ENCODE measurements at regions not wholly inside any gene's neighbourhood (a gene's known extent, or its start where the extent isn't known, plus 50 kb on each side); places are given as distances from the start of the nearest gene placed in this dataset.

DNA sequence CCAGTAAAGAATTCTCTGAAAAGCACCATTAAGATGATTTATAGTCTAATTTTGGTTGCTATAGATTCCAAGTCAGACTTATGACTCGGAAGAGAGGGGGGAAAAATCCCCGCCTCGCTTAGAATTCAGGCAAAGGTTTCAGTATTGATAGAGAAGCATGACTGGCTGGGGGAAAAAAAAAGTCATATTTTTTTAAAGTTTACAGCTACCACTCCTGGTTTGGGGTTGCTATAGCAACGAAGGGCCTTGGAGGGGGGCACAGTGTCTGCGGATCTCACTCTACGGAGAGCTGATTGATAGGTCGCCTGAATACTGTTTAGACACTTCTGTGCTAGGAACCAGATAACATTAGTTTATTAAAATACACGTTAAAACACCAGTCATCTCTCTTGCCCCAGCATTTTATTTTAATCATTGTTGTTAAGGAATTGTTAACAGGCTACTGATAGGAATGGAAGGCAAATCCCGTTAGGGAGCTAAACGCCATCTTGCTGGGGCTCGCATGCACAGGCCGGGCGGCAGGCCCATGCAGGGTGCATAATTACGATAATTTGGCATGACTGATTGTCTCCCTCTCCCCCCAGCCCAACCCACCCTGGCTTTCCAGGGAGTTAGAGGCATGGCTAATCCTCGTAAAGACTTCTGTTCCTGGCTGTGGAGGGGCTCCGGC lies 380.0 kb upstream of the XYLT1 start:
- Histone ChIP-seq H3K27ac (ENCODE audit: low read depth in 2 of 2, low read length in 2 of 2) (no peak overlapping the region), H3K4me1 (ENCODE audit: control insufficient read depth in 2 of 2, insufficient read depth in 2 of 2, low read length in 2 of 2) (no peaks in the 10 kb centered on the region), H3K9me3 (ENCODE audit: control insufficient read depth in 2 of 2, low read length in 2 of 2) (no peaks in the 10 kb centered on the region), H3K9ac (ENCODE audit: low read depth in 1 of 2, low read length in 2 of 2) (no peak overlapping the region), H3K4me3 (ENCODE audit: low read length in 2 of 2) (no peak overlapping the region), H3K36me3 (ENCODE audit: control insufficient read depth in 2 of 2, insufficient read depth in 2 of 2, low read length in 2 of 2) (no peaks in the 10 kb centered on the region), H3K27me3 (ENCODE audit: control insufficient read depth in 2 of 2, insufficient read depth in 2 of 2, low read length in 2 of 2) (no peaks in the 10 kb centered on the region)

- Histone ChIP-seq H3K4me3 (ENCODE audit: low read length in 2 of 2) (no peak overlapping the region), H3K27ac (ENCODE audit: low read depth in 2 of 2, low read length in 2 of 2) (no peak overlapping the region), H3K9me3 (ENCODE audit: control insufficient read depth in 2 of 2, low read length in 2 of 2) (no peaks in the 10 kb centered on the region), H3K9ac (ENCODE audit: low read depth in 1 of 2, low read length in 2 of 2) (no peak overlapping the region), H3K27me3 (ENCODE audit: control insufficient read depth in 2 of 2, insufficient read depth in 2 of 2, low read length in 2 of 2) (no peaks in the 10 kb centered on the region), H3K4me1 (ENCODE audit: control insufficient read depth in 2 of 2, insufficient read depth in 2 of 2, low read length in 2 of 2) (no peaks in the 10 kb centered on the region), H3K36me3 (ENCODE audit: control insufficient read depth in 2 of 2, insufficient read depth in 2 of 2, low read length in 2 of 2) (no peaks in the 10 kb centered on the region)
Observed at GRCh38 chr16:17847234-17847795, 376.6 kb upstream of the XYLT1 start.

DNA sequence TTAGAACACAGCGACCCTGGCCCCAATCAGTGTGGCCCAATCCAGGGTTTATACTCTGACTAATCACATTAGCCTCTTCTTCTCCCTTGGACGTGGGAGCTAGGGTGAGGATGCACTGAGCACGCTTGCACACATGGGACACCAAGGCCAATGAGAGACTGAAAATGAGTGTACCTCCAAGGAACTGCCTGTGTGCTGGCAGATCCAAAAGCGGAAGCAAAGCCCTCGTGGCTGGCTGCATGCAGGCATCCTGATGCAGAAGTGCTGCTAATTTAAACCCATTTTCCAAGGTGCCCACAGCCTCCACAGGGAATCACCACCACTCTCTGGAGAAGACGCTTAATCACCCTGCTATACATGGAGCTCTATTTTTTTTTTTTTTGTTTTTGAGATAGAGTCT lies 375.3 kb upstream of the XYLT1 start:
- H3K9me3 ChIP-seq (ENCODE audit: control insufficient read depth in 2 of 2, low read length in 2 of 2), result no peaks in the 10 kb centered on the region
- H3K27me3 ChIP-seq (ENCODE audit: control insufficient read depth in 2 of 2, insufficient read depth in 2 of 2, low read length in 2 of 2), result no peaks in the 10 kb centered on the region
- no peaks in the 10 kb centered on the region for H3K36me3 ChIP-seq (ENCODE audit: control insufficient read depth in 2 of 2, insufficient read depth in 2 of 2, low read length in 2 of 2)
- H3K4me1 ChIP-seq (ENCODE audit: control insufficient read depth in 2 of 2, insufficient read depth in 2 of 2, low read length in 2 of 2), result no peaks in the 10 kb centered on the region
- H3K27ac ChIP-seq (ENCODE audit: low read depth in 2 of 2, low read length in 2 of 2), result no peak overlapping the region
- no peak overlapping the region for H3K4me3 ChIP-seq (ENCODE audit: low read length in 2 of 2)
- H3K9ac ChIP-seq (ENCODE audit: low read depth in 1 of 2, low read length in 2 of 2), result no peak overlapping the region

DNA sequence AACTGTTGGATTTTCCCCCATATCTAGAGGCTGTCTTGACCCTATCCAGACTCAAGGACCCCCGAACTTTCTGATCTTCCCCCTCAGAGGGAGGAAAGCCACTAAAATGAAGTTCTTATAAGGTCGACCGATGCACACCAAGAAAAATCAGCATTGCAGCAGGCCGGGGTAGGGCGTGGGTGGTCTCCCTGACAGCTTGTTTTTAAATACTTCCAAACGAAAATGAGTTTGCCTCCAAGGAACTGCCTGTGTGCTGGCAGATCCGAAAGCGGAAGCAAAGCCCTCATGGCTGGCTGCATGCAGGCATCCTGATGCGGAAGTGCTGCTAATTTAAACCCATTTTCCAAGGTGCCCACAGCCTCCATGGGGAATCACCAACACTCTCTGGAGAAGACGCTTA lies 374.3 kb upstream of the XYLT1 start:
- Histone ChIP-seq H3K4me3 (ENCODE audit: low read length in 2 of 2) (no peak overlapping the region), H3K27me3 (ENCODE audit: control insufficient read depth in 2 of 2, insufficient read depth in 2 of 2, low read length in 2 of 2) (no peaks in the 10 kb centered on the region), H3K9ac (ENCODE audit: low read depth in 1 of 2, low read length in 2 of 2) (no peak overlapping the region), H3K27ac (ENCODE audit: low read depth in 2 of 2, low read length in 2 of 2) (no peak overlapping the region), H3K36me3 (ENCODE audit: control insufficient read depth in 2 of 2, insufficient read depth in 2 of 2, low read length in 2 of 2) (no peaks in the 10 kb centered on the region), H3K9me3 (ENCODE audit: control insufficient read depth in 2 of 2, low read length in 2 of 2) (no peaks in the 10 kb centered on the region), H3K4me1 (ENCODE audit: control insufficient read depth in 2 of 2, insufficient read depth in 2 of 2, low read length in 2 of 2) (no peaks in the 10 kb centered on the region)

GRCh38 chr16:17843905-17844304 lies 373.1 kb upstream of the XYLT1 start:
- no peak overlapping the region for H3K4me3 ChIP-seq (ENCODE audit: low read length in 2 of 2)
- no peaks in the 10 kb centered on the region for H3K36me3 ChIP-seq (ENCODE audit: control insufficient read depth in 2 of 2, insufficient read depth in 2 of 2, low read length in 2 of 2)
- no peaks in the 10 kb centered on the region for H3K9me3 ChIP-seq (ENCODE audit: control insufficient read depth in 2 of 2, low read length in 2 of 2)
- no peaks in the 10 kb centered on the region for H3K4me1 ChIP-seq (ENCODE audit: control insufficient read depth in 2 of 2, insufficient read depth in 2 of 2, low read length in 2 of 2)
- H3K9ac ChIP-seq (ENCODE audit: low read depth in 1 of 2, low read length in 2 of 2), result no peak overlapping the region
- H3K27ac ChIP-seq (ENCODE audit: low read depth in 2 of 2, low read length in 2 of 2), result no peak overlapping the region
- no peaks in the 10 kb centered on the region for H3K27me3 ChIP-seq (ENCODE audit: control insufficient read depth in 2 of 2, insufficient read depth in 2 of 2, low read length in 2 of 2)

- no peaks in the 10 kb centered on the region for H3K4me1 ChIP-seq (ENCODE audit: control insufficient read depth in 2 of 2, insufficient read depth in 2 of 2, low read length in 2 of 2)
Observed at GRCh38 chr16:17839907-17840306, 369.1 kb upstream of the XYLT1 start.

DNA sequence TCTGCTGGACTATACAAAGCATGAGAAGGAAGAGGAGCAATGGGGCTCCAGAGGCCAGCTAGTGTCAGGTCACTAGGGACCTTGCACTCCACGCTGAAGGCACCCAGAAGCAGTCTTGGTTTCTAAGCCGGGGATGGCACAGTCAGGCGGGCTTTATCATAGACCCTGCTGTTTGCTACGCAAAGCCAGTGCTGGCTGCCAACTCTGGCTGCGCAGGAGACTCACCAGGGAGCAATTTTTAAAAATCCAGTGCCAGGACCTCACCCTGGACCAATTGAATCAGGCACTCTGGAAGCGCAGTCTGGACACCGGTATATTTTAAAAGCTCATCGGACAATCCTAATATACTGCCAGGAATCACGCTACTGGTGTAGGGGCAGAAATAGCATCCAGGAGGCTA lies 368.5 kb upstream of the XYLT1 start:
- no peaks in the 10 kb centered on the region for H3K4me1 ChIP-seq (ENCODE audit: control insufficient read depth in 2 of 2, insufficient read depth in 2 of 2, low read length in 2 of 2)
- H3K9ac ChIP-seq (ENCODE audit: low read depth in 1 of 2, low read length in 2 of 2), result no peak overlapping the region
- H3K36me3 ChIP-seq (ENCODE audit: control insufficient read depth in 2 of 2, insufficient read depth in 2 of 2, low read length in 2 of 2), result no peaks in the 10 kb centered on the region
- no peaks in the 10 kb centered on the region for H3K27me3 ChIP-seq (ENCODE audit: control insufficient read depth in 2 of 2, insufficient read depth in 2 of 2, low read length in 2 of 2)
- H3K4me3 ChIP-seq (ENCODE audit: low read length in 2 of 2), result no peak overlapping the region
- H3K27ac ChIP-seq (ENCODE audit: low read depth in 2 of 2, low read length in 2 of 2), result no peak overlapping the region
- no peaks in the 10 kb centered on the region for H3K9me3 ChIP-seq (ENCODE audit: control insufficient read depth in 2 of 2, low read length in 2 of 2)

More at GRCh38 chr16:17839907-17840306, 369.1 kb upstream of the XYLT1 start:
- Histone ChIP-seq H3K27ac (ENCODE audit: low read depth in 2 of 2, low read length in 2 of 2) (no peak overlapping the region), H3K4me3 (ENCODE audit: low read length in 2 of 2) (no peak overlapping the region), H3K9ac (ENCODE audit: low read depth in 1 of 2, low read length in 2 of 2) (no peak overlapping the region), H3K27me3 (ENCODE audit: control insufficient read depth in 2 of 2, insufficient read depth in 2 of 2, low read length in 2 of 2) (no peaks in the 10 kb centered on the region), H3K9me3 (ENCODE audit: control insufficient read depth in 2 of 2, low read length in 2 of 2) (no peaks in the 10 kb centered on the region), H3K36me3 (ENCODE audit: control insufficient read depth in 2 of 2, insufficient read depth in 2 of 2, low read length in 2 of 2) (no peaks in the 10 kb centered on the region)

- H3K36me3 ChIP-seq (ENCODE audit: control insufficient read depth in 2 of 2, insufficient read depth in 2 of 2, low read length in 2 of 2), result no peaks in the 10 kb centered on the region
- no peaks in the 10 kb centered on the region for H3K4me1 ChIP-seq (ENCODE audit: control insufficient read depth in 2 of 2, insufficient read depth in 2 of 2, low read length in 2 of 2)
- H3K9ac ChIP-seq (ENCODE audit: low read depth in 1 of 2, low read length in 2 of 2), result no peak overlapping the region
- H3K27me3 ChIP-seq (ENCODE audit: control insufficient read depth in 2 of 2, insufficient read depth in 2 of 2, low read length in 2 of 2), result no peaks in the 10 kb centered on the region
- no peak overlapping the region for H3K27ac ChIP-seq (ENCODE audit: low read depth in 2 of 2, low read length in 2 of 2)
- H3K9me3 ChIP-seq (ENCODE audit: control insufficient read depth in 2 of 2, low read length in 2 of 2), result no peaks in the 10 kb centered on the region
- no peak overlapping the region for H3K4me3 ChIP-seq (ENCODE audit: low read length in 2 of 2)
Observed at GRCh38 chr16:17836868-17837602, 366.3 kb upstream of the XYLT1 start.

DNA sequence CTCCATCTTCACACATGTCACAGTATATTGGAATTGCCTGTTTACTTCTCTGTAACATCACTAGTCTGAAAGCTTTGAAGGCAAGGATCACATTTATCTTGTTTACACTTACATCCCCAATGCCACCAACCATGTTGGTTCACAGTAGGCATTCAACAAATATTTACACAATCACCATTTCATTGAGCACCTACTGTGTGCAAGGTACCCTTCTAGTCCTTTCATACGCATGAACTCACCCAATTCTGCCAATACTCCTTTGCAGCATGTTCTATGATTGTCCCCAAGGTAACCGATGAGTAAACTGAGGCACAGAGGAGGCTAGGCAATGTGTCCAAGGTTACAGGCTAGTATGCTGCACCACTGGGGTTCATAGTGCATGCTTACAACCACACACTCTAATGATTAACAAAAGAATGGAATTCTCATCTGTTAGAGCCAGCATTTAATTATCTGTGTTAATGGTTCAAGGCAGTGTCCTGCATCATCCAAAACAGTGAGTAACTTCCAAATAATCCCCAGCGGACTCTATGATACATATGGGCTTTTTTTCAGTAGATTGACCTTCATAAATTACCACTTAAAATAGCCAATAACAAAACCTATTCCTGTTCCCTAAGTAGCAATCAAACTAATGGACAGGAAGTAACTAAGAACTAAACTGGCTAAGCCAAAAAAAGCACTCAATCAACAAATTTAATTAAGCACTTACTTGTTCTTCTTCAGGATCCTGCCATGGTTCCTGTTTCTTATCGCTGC lies 364.5 kb upstream of the XYLT1 start:
- no peak overlapping the region for H3K9ac ChIP-seq (ENCODE audit: low read depth in 1 of 2, low read length in 2 of 2)
- no peaks in the 10 kb centered on the region for H3K27me3 ChIP-seq (ENCODE audit: control insufficient read depth in 2 of 2, insufficient read depth in 2 of 2, low read length in 2 of 2)
- no peak overlapping the region for H3K4me3 ChIP-seq (ENCODE audit: low read length in 2 of 2)
- H3K27ac ChIP-seq (ENCODE audit: low read depth in 2 of 2, low read length in 2 of 2), result no peak overlapping the region
- H3K36me3 ChIP-seq (ENCODE audit: control insufficient read depth in 2 of 2, insufficient read depth in 2 of 2, low read length in 2 of 2), result no peaks in the 10 kb centered on the region
- H3K4me1 ChIP-seq (ENCODE audit: control insufficient read depth in 2 of 2, insufficient read depth in 2 of 2, low read length in 2 of 2), result no peaks in the 10 kb centered on the region
- no peaks in the 10 kb centered on the region for H3K9me3 ChIP-seq (ENCODE audit: control insufficient read depth in 2 of 2, low read length in 2 of 2)

GRCh38 chr16:17832738-17833137 lies 362.0 kb upstream of the XYLT1 start:
- H3K4me1 ChIP-seq (ENCODE audit: control insufficient read depth in 2 of 2, insufficient read depth in 2 of 2, low read length in 2 of 2), result no peaks in the 10 kb centered on the region
- no peaks in the 10 kb centered on the region for H3K9me3 ChIP-seq (ENCODE audit: control insufficient read depth in 2 of 2, low read length in 2 of 2)
- no peak overlapping the region for H3K9ac ChIP-seq (ENCODE audit: low read depth in 1 of 2, low read length in 2 of 2)
- no peak overlapping the region for H3K27ac ChIP-seq (ENCODE audit: low read depth in 2 of 2, low read length in 2 of 2)
- no peak overlapping the region for H3K4me3 ChIP-seq (ENCODE audit: low read length in 2 of 2)
- H3K27me3 ChIP-seq (ENCODE audit: control insufficient read depth in 2 of 2, insufficient read depth in 2 of 2, low read length in 2 of 2), result no peaks in the 10 kb centered on the region
- H3K36me3 ChIP-seq (ENCODE audit: control insufficient read depth in 2 of 2, insufficient read depth in 2 of 2, low read length in 2 of 2), result no peaks in the 10 kb centered on the region
